Stomach (tissue), 8 donors: ENCODE measurements at regions not wholly inside any gene's neighbourhood (a gene's known extent, or its start where the extent isn't known, plus 50 kb on each side); places are given as distances from the start of the nearest gene placed in this dataset.

ENCODE experiments used
- DNase-seq, 2 donors: peaks; one replicate each; pipeline versions ENCODE4 v3.0.0 to v3.0.0-alpha.2; 2013 to 2019
- H3K27ac ChIP-seq, 5 donors: fragments of 200-600 bp in 4 of 5; sonication (generic) in 4 of 5; one replicate each; pipeline ENCODE4 v1.5.1; 2013 to 2019; ENCODE audit warnings: mild to moderate bottlenecking in 1 of 5, moderate library complexity in 1 of 5
- H3K27me3 ChIP-seq, 3 donors: fragments of 200-600 bp; sonication (generic); one replicate each; pipeline ENCODE4 v1.5.1; 2017 to 2019; ENCODE audit warnings: mixed run types in 1 of 3
- H3K36me3 ChIP-seq, 4 donors: fragments of 200-600 bp; sonication (generic); 1 replicate in 3 of 4; 2 replicates in 1 of 4; pipeline ENCODE4 v1.5.1; 2016 to 2019
- H3K4me1 ChIP-seq, 4 donors: fragments of 200-600 bp; sonication (generic); one replicate each; pipeline ENCODE4 v1.5.1; 2016 to 2019
- H3K4me3 ChIP-seq, 4 donors: fragments of 200-600 bp; sonication (generic) in 3 of 4; one replicate each; pipeline ENCODE4 v1.5.1; 2016 to 2019; ENCODE audit warnings: mild to moderate bottlenecking in 1 of 4
- H3K9me3 ChIP-seq, 4 donors: fragments of 200-600 bp; sonication (generic); one replicate each; pipeline ENCODE4 v1.5.1; 2016 to 2019
- CTCF ChIP-seq, 7 experiments: fragments of 450-650 bp in 4 of 7; fragments of 200-600 bp in 3 of 7; sonication (generic) in 3 of 7; IDR thresholded peaks; one replicate each; pipeline ENCODE4 v1.5.1; 2016 to 2019; ENCODE audit warnings: antibody characterized with exemption in 7 of 7, control low read depth in 2 of 7, mild to moderate bottlenecking in 1 of 7
- EP300 ChIP-seq: sonication (generic); formaldehyde crosslinking; IDR thresholded peaks from one replicate; pipeline ENCODE4 v1.6.1; 2017; ENCODE audit warnings: antibody characterized with exemption
- POLR2A ChIP-seq, 4 donors: fragments of 450-650 bp; IDR thresholded peaks; one replicate each; pipeline ENCODE4 v1.6.1; 2016; ENCODE audit warnings: antibody characterized with exemption in 4 of 4, control low read depth in 2 of 4, mild to moderate bottlenecking in 1 of 4, moderate library complexity in 1 of 4
- POLR2AphosphoS5 ChIP-seq, 3 donors: sonication (generic); formaldehyde crosslinking; IDR thresholded peaks; one replicate each; pipeline ENCODE4 v1.6.1; 2016; ENCODE audit warnings: antibody characterized with exemption in 3 of 3
- WGBS, 5 donors: extraction: QIAGEN DNeasy Blood & Tissue Kit in 3 of 5; methylation state at CpG; one replicate each; pipeline versions ENCODE4 v1.1.5 to v1.1.7; 2013 to 2018; 5-methylcytosine and 5-hydroxymethylcytosine counted together
- intact Hi-C: fragments of 100-400 bp; cut with DNase I; formaldehyde crosslinking; loops from one replicate; pipeline ENCODE4 v1.15.1; 2023; ENCODE audit warnings: low total_unique reads
- donor health status: healthy with polysubstance abuse.
- donor health status: Bipolar disorder and iron deficiency.
- donor health status: healthy.

GRCh38 chr1:217240656-217241055 is 390.2 kb downstream of the GPATCH2 start:
- H3K9me3 ChIP-seq, result no peaks in the 10 kb centered on the region
- intact Hi-C loops, result no loop called here
- no peak for TF ChIP-seq CTCF (IDR thresholded peaks at IDR 0.05)
- no peak for TF ChIP-seq EP300
- no peak for TF ChIP-seq POLR2A (IDR thresholded peaks at IDR 0.05)
- TF ChIP-seq POLR2AphosphoS5 (IDR thresholded peaks at IDR 0.05), result no peak
- no peak overlapping the region for H3K27ac ChIP-seq
- 23 to 64% (median 40%) methylated on average over 2 of the region's 2 CpGs for WGBS, 5 donors
- H3K36me3 ChIP-seq, result no peaks in the 10 kb centered on the region
- no peaks in the 10 kb centered on the region for H3K4me1 ChIP-seq
- H3K4me3 ChIP-seq, result no peak overlapping the region
- DNase-seq, result peak in 1 of 2 donors; percentile 5
- no peaks in the 10 kb centered on the region for H3K27me3 ChIP-seq

GRCh38 chr1:217238945-217239344 is 391.9 kb downstream of the GPATCH2 start:
- H3K36me3 ChIP-seq, result no peaks in the 10 kb centered on the region

GRCh38 chr1:217230412-217230811 is 400.5 kb downstream of the GPATCH2 start:
- Histone ChIP-seq H3K36me3 (no peaks in the 10 kb centered on the region), H3K4me3 (no peak overlapping the region), H3K4me1 (no peaks in the 10 kb centered on the region), H3K9me3 (no peaks in the 10 kb centered on the region), H3K27me3 (no peaks in the 10 kb centered on the region), H3K27ac (no peak overlapping the region)
- TF ChIP-seq CTCF (IDR thresholded peaks at IDR 0.05), result no peak
- no peak for TF ChIP-seq EP300
- no peak for TF ChIP-seq POLR2A (IDR thresholded peaks at IDR 0.05)
- no peak for TF ChIP-seq POLR2AphosphoS5 (IDR thresholded peaks at IDR 0.05)
- WGBS, 5 donors, result 48 to 59% (median 51%) methylated on average over 2 of the region's 2 CpGs
- no peak for DNase-seq
- intact Hi-C loops, result no loop called here

More at GRCh38 chr1:217238945-217239344, 391.9 kb downstream of the GPATCH2 start:
- no peaks in the 10 kb centered on the region for H3K27me3 ChIP-seq
- no peaks in the 10 kb centered on the region for H3K9me3 ChIP-seq
- H3K27ac ChIP-seq, result no peak overlapping the region
- no peak overlapping the region for H3K4me3 ChIP-seq
- TF ChIP-seq POLR2A (IDR thresholded peaks at IDR 0.05), result no peak
- TF ChIP-seq POLR2AphosphoS5 (IDR thresholded peaks at IDR 0.05), result no peak
- TF ChIP-seq CTCF (IDR thresholded peaks at IDR 0.05), result no peak
- no peak for TF ChIP-seq EP300
- intact Hi-C loops, result no loop called here
- no peaks in the 10 kb centered on the region for H3K4me1 ChIP-seq
- DNase-seq, result no peak

GRCh38 chr1:217228689-217229088 is 402.2 kb downstream of the GPATCH2 start:
- 29 to 50% (median 43%) methylated on average over 5 of the region's 5 CpGs for WGBS, 5 donors
- no peak overlapping the region for H3K4me3 ChIP-seq

More at GRCh38 chr1:217228689-217229088, 402.2 kb downstream of the GPATCH2 start:
- H3K27me3 ChIP-seq, result no peaks in the 10 kb centered on the region
- no peak overlapping the region for H3K27ac ChIP-seq
- intact Hi-C loops, result no loop called here
- no peaks in the 10 kb centered on the region for H3K4me1 ChIP-seq
- no peaks in the 10 kb centered on the region for H3K9me3 ChIP-seq
- TF ChIP-seq POLR2A (IDR thresholded peaks at IDR 0.05) (no peak), POLR2AphosphoS5 (IDR thresholded peaks at IDR 0.05) (no peak), CTCF (IDR thresholded peaks at IDR 0.05) (no peak), EP300 (no peak)
- no peaks in the 10 kb centered on the region for H3K36me3 ChIP-seq
- DNase-seq, result no peak
